Smooth muscle cell (in vitro differentiated cells): ENCODE measurements at regions not wholly inside any gene's neighbourhood (a gene's known extent, or its start where the extent isn't known, plus 50 kb on each side); places are given as distances from the start of the nearest gene placed in this dataset.

ENCODE experiments used
- DNase-seq: peaks from one replicate; lab custom pipeline; 2025; ENCODE audit not compliant: unreplicated experiment; lab: John Stamatoyannopoulos, UW
- H2AFZ ChIP-seq: fragments of 200-600 bp; sonication (generic); 2 replicates; pipeline ENCODE4 v1.6.0; 2016; ENCODE audit warnings: antibody characterized with exemption, low read depth, mild to moderate bottlenecking
- H3F3A ChIP-seq: fragments of 200-600 bp; sonication (generic); 2 replicates; pipeline ENCODE4 v1.6.0; 2017; ENCODE audit warnings: antibody characterized with exemption, low read depth
- H3K27ac ChIP-seq: fragments of 200-600 bp; sonication (generic); 2 replicates; pipeline ENCODE4 v1.5.1; 2016; ENCODE audit warnings: low read depth, mild to moderate bottlenecking
- H3K27me3 ChIP-seq: fragments of 200-600 bp; sonication (generic); 2 replicates; pipeline ENCODE4 v1.6.1; 2016; ENCODE audit warnings: low read depth, mild to moderate bottlenecking
- H3K36me3 ChIP-seq: fragments of 200-600 bp; sonication (generic); 2 replicates; pipeline ENCODE4 v1.5.1; 2016; ENCODE audit warnings: low read depth
- H3K4me1 ChIP-seq: fragments of 200-600 bp; sonication (generic); 2 replicates; pipeline ENCODE4 v1.5.1; 2016; ENCODE audit warnings: low read depth
- H3K4me2 ChIP-seq: fragments of 200-600 bp; sonication (generic); 2 replicates; pipeline ENCODE4 v1.6.0; 2016; ENCODE audit warnings: mild to moderate bottlenecking
- H3K4me3 ChIP-seq: fragments of 200-600 bp; sonication (generic); 2 replicates; pipeline ENCODE4 v1.5.1; 2016; ENCODE audit warnings: mild to moderate bottlenecking
- H3K79me2 ChIP-seq: fragments of 200-600 bp; sonication (generic); 2 replicates; pipeline ENCODE4 v1.6.0; 2016; ENCODE audit warnings: low read depth, mild to moderate bottlenecking
- H3K9ac ChIP-seq: fragments of 200-600 bp; sonication (generic); 2 replicates; pipeline ENCODE4 v1.6.0; 2016; ENCODE audit warnings: low read depth
- H3K9me3 ChIP-seq: fragments of 200-600 bp; sonication (generic); replicated peaks from 2 replicates; pipeline ENCODE4 v1.5.1; 2016; ENCODE audit warnings: low read depth
- H4K20me1 ChIP-seq: fragments of 200-600 bp; sonication (generic); 2 replicates; pipeline ENCODE4 v1.6.0; 2016; ENCODE audit warnings: low read depth
- CTCF ChIP-seq: fragments of 200-600 bp; sonication (generic); IDR thresholded peaks from 2 replicates; pipeline ENCODE4 v1.5.1; 2017; ENCODE audit warnings: borderline replicate concordance, mild to moderate bottlenecking, antibody characterized with exemption; ENCODE audit not compliant: insufficient read depth, poor library complexity, severe bottlenecking
- WGBS: methylation state at CpG from one replicate; pipeline ENCODE4 v1.1.7; 2016; ENCODE audit warnings: low lambda C conversion rate; 5-methylcytosine and 5-hydroxymethylcytosine counted together

GRCh38 chrX:43526878-43527277, 129.2 kb upstream of the MAOA start:
- TF ChIP-seq CTCF, result no peak
- Histone ChIP-seq H3K27ac (no peak overlapping the region), H3K9ac (no peak overlapping the region), H4K20me1 (no peaks in the 10 kb centered on the region), H3K4me2 (no peak overlapping the region), H3K4me1 (no peaks in the 10 kb centered on the region), H3K9me3 (no peaks in the 10 kb centered on the region), H2AFZ (no peak overlapping the region), H3K79me2 (no peaks in the 10 kb centered on the region), H3K36me3 (no peaks in the 10 kb centered on the region), H3K27me3 (no peaks in the 10 kb centered on the region), H3K4me3 (no peak overlapping the region), H3F3A (no peaks in the 10 kb centered on the region)
- WGBS, result 86% methylated on average over 2 of the region's 2 CpGs
- DNase-seq, result no peak

DNA sequence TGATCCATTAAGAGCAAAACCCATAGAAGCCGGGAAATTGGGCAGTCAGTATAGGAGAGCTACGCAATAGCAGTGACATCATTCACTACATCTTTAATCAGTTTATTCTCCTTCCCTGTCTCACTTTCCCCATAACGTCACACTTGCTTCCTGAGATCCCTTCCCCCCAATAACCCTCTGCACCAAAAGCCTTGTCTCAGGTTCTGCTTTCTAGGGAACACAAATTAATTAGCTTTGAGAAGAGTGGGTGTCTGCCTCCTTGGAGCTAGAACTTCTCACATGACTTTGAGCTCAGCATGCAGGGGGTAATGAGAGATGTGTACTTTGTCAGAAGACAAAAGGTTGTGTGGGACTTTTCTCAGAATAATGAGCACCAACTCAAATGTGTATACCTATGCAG, 128.3 kb upstream of the MAOA start:
- no peaks in the 10 kb centered on the region for H3K79me2 ChIP-seq
- H3F3A ChIP-seq, result no peaks in the 10 kb centered on the region
- H3K9me3 ChIP-seq, result no peaks in the 10 kb centered on the region
- H3K9ac ChIP-seq, result no peak overlapping the region
- 93% methylated on average over 3 of the region's 3 CpGs for WGBS
- no peak overlapping the region for H2AFZ ChIP-seq
- no peak for TF ChIP-seq CTCF
- no peak overlapping the region for H3K27ac ChIP-seq
- DNase-seq, result no peak
- H3K27me3 ChIP-seq, result no peaks in the 10 kb centered on the region
- no peak overlapping the region for H3K4me2 ChIP-seq
- H3K36me3 ChIP-seq, result no peaks in the 10 kb centered on the region
- H4K20me1 ChIP-seq, result no peaks in the 10 kb centered on the region
- H3K4me3 ChIP-seq, result no peak overlapping the region
- no peaks in the 10 kb centered on the region for H3K4me1 ChIP-seq

DNA sequence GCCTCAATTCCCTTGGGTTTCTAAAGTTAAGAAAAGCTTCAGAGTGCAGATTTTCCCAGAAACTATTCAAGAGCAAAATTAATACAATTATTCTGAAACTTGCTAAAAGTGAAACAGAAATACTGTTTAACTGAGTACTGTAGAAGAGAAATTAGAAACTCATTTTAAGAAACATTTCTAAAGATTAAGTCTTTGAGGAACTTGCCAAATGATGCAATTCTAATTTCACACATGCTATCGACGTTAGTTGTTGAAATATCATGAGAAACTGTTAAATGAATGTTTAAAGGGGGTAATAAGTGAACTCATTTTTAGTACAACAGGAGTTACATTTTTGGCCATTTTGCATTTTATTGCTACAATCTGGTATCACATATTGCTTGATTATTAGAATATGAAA, 125.3 kb upstream of the MAOA start:
- H4K20me1 ChIP-seq, result no peaks in the 10 kb centered on the region
- no peaks in the 10 kb centered on the region for H3K4me1 ChIP-seq
- TF ChIP-seq CTCF, result no peak
- H3K79me2 ChIP-seq, result no peaks in the 10 kb centered on the region
- no peak overlapping the region for H3K4me2 ChIP-seq
- H3K4me3 ChIP-seq, result no peak overlapping the region
- no peak overlapping the region for H2AFZ ChIP-seq
- no peak overlapping the region for H3K9ac ChIP-seq
- H3K36me3 ChIP-seq, result no peaks in the 10 kb centered on the region
- 97% methylated on average over 2 of the region's 2 CpGs for WGBS
- no peak overlapping the region for H3K27ac ChIP-seq
- no peaks in the 10 kb centered on the region for H3K27me3 ChIP-seq
- no peaks in the 10 kb centered on the region for H3K9me3 ChIP-seq
- no peak for DNase-seq
- no peaks in the 10 kb centered on the region for H3F3A ChIP-seq

DNA sequence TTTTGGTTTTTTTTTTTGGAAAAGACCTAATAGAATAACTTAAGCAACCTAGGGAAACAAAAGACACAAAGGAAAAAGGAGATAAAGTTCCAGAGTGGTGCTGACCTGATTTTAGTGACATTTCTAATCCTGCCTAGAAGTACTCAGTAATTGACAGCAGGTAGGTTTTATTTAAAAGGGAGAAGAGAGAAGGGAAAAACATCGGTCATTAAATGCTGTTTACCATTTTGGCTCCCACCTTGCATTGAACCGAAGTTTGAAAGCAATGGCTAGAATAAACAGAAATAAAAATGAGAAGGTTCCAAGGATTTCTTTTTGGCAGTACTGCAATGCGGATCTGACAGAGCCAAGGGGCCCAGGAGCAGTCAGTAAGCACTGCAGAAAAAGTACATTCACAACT, 115.8 kb upstream of the MAOA start:
- no peak overlapping the region for H3K27ac ChIP-seq
- WGBS, result 89% methylated on average over 3 of the region's 3 CpGs
- peaks cover 7% of the 10 kb centered on the region for H3K4me1 ChIP-seq
- no peaks in the 10 kb centered on the region for H3K36me3 ChIP-seq
- no peaks in the 10 kb centered on the region for H3K79me2 ChIP-seq
- no peaks in the 10 kb centered on the region for H3F3A ChIP-seq
- no peak overlapping the region for H3K4me2 ChIP-seq
- no peak overlapping the region for H3K4me3 ChIP-seq
- no peaks in the 10 kb centered on the region for H4K20me1 ChIP-seq
- no peak for TF ChIP-seq CTCF
- H2AFZ ChIP-seq, result no peak overlapping the region
- H3K27me3 ChIP-seq, result no peaks in the 10 kb centered on the region
- no peak overlapping the region for H3K9ac ChIP-seq
- DNase-seq, result no peak
- H3K9me3 ChIP-seq, result no peaks in the 10 kb centered on the region
